HEK293 (cell line): ENCODE measurements at regions not wholly inside any gene's neighbourhood (a gene's known extent, or its start where the extent isn't known, plus 50 kb on each side); places are given as distances from the start of the nearest gene placed in this dataset.

Experiments
- CTCF ChIA-PET: fragments of 350-600 bp; formaldehyde crosslinking; extraction: SDS; loops from one replicate; lab custom pipeline; 2021; ENCODE audit warnings: antibody characterized with exemption; lab: Yijun Ruan, JAX
- POLR2A ChIA-PET: fragments of 300-600 bp; formaldehyde crosslinking; extraction: SDS; loops from one replicate; lab custom pipeline; 2020; ENCODE audit warnings: antibody characterized with exemption, inconsistent platforms; lab: Yijun Ruan, JAX
- H3K27ac ChIP-seq: fragments of 200-500 bp; sonication (Bioruptor generic); 2 replicates; pipeline ENCODE4 v1.5.1; 2014; ENCODE audit warnings: low read depth, low read length, control low read depth, inconsistent platforms; ENCODE audit errors: extremely low read depth
- H3K36me3 ChIP-seq, 2 experiments: fragments of 200-500 bp in 1 of 2; sonication (Bioruptor generic) in 1 of 2; 1 replicate in 1 of 2; 2 replicates in 1 of 2; pipeline ENCODE4 v1.5.1; 2014 to 2017; ENCODE audit warnings: inconsistent platforms in 2 of 2, low read length in 2 of 2; ENCODE audit not compliant: control insufficient read depth in 2 of 2, insufficient read depth in 1 of 2
- H3K4me1 ChIP-seq: fragments of 200-500 bp; sonication (Bioruptor generic); 2 replicates; pipeline ENCODE4 v1.5.1; 2014; ENCODE audit warnings: mild to moderate bottlenecking, low read length, inconsistent platforms; ENCODE audit not compliant: control insufficient read depth, insufficient read depth
- H3K4me3 ChIP-seq: 2 replicates; pipeline ENCODE4 v1.5.1; 2011; ENCODE audit warnings: low read depth, mild to moderate bottlenecking, control low read depth, low read length, moderate library complexity
- H3K9me3 ChIP-seq: fragments of 200-500 bp; sonication (Bioruptor generic); 2 replicates; pipeline ENCODE4 v1.5.1; 2014; ENCODE audit warnings: low read depth, low read length, inconsistent platforms; ENCODE audit not compliant: control insufficient read depth, insufficient read depth
- KLF7 ChIP-seq: fragments of 450-650 bp; formaldehyde crosslinking; IDR thresholded peaks from 2 replicates; pipeline ENCODE4 v1.5.1; 2016; ENCODE audit warnings: missing biosample characterization, missing genetic modification characterization, borderline replicate concordance
- PRDM10 ChIP-seq: fragments of 450-650 bp; formaldehyde crosslinking; IDR thresholded peaks from 2 replicates; pipeline ENCODE4 v1.5.1; 2016; ENCODE audit warnings: missing biosample characterization, missing genetic modification characterization
- PRDM2 ChIP-seq: fragments of 450-650 bp; formaldehyde crosslinking; IDR thresholded peaks from 2 replicates; pipeline ENCODE4 v1.5.1; 2016; ENCODE audit warnings: missing biosample characterization, missing genetic modification characterization, borderline replicate concordance
- YY1 ChIP-seq: fragments of 450-650 bp; formaldehyde crosslinking; IDR thresholded peaks from 2 replicates; pipeline ENCODE4 v1.5.1; 2018; ENCODE audit warnings: missing biosample characterization, missing genetic modification characterization
- ZFP3 ChIP-seq: fragments of 450-650 bp; formaldehyde crosslinking; IDR thresholded peaks from 2 replicates; pipeline ENCODE4 v1.5.1; 2016; ENCODE audit warnings: low read depth, missing biosample characterization, missing genetic modification characterization
- ZNF112 ChIP-seq: fragments of 450-650 bp; formaldehyde crosslinking; IDR thresholded peaks from 2 replicates; pipeline ENCODE4 v1.5.0; 2017; ENCODE audit warnings: missing biosample characterization, missing genetic modification characterization
- ZNF19 ChIP-seq: fragments of 450-650 bp; formaldehyde crosslinking; IDR thresholded peaks from 2 replicates; pipeline ENCODE4; 2016; ENCODE audit warnings: missing biosample characterization, missing genetic modification characterization, low read depth
- ZNF214 ChIP-seq: fragments of 450-650 bp; formaldehyde crosslinking; IDR thresholded peaks from 2 replicates; pipeline ENCODE4 v1.5.1; 2017; ENCODE audit warnings: missing biosample characterization, mild to moderate bottlenecking, missing genetic modification characterization, borderline replicate concordance
- ZNF26 ChIP-seq: fragments of 450-650 bp; formaldehyde crosslinking; IDR thresholded peaks from 2 replicates; pipeline ENCODE4 v1.5.1; 2016; ENCODE audit warnings: missing biosample characterization, missing genetic modification characterization
- ZNF292 ChIP-seq: fragments of 450-650 bp; formaldehyde crosslinking; IDR thresholded peaks from 2 replicates; pipeline ENCODE4 v1.5.1; 2016; ENCODE audit warnings: low read depth, missing biosample characterization, missing genetic modification characterization, borderline replicate concordance
- ZNF426 ChIP-seq: fragments of 450-650 bp; formaldehyde crosslinking; IDR thresholded peaks from 2 replicates; pipeline ENCODE4 v1.5.1; 2017; ENCODE audit warnings: missing biosample characterization, missing genetic modification characterization, mild to moderate bottlenecking, inconsistent platforms, moderate library complexity
- ZNF513 ChIP-seq: fragments of 450-650 bp; IDR thresholded peaks from 2 replicates; pipeline ENCODE4 v1.5.1; 2018; ENCODE audit warnings: missing biosample characterization, missing genetic modification characterization
- ZNF529 ChIP-seq: fragments of 450-650 bp; formaldehyde crosslinking; IDR thresholded peaks from 2 replicates; pipeline ENCODE4 v1.5.1; 2017; ENCODE audit warnings: missing genetic modification characterization, missing biosample characterization; ENCODE audit not compliant: insufficient replicate concordance
- ZNF626 ChIP-seq: fragments of 450-650 bp; sonication (Bioruptor Pico); formaldehyde crosslinking; IDR thresholded peaks from 2 replicates; pipeline ENCODE4 v1.5.1; 2018; ENCODE audit warnings: missing biosample characterization, missing genetic modification characterization, inconsistent platforms
- ZNF776 ChIP-seq: fragments of 450-650 bp; formaldehyde crosslinking; IDR thresholded peaks from 2 replicates; pipeline ENCODE4 v1.5.0; 2017; ENCODE audit warnings: missing biosample characterization, missing genetic modification characterization, borderline replicate concordance
- ZNF785 ChIP-seq: fragments of 450-650 bp; formaldehyde crosslinking; IDR thresholded peaks from 2 replicates; pipeline ENCODE4 v1.5.1; 2016; ENCODE audit warnings: missing biosample characterization, missing genetic modification characterization
- TF ChIP-seq, protein P1 (sequence below): fragments of 450-650 bp; formaldehyde crosslinking; IDR thresholded peaks from 2 replicates; pipeline ENCODE4 v1.5.1; 2016; ENCODE audit warnings: missing biosample characterization, missing genetic modification characterization
- TF ChIP-seq, protein P2 (sequence below): fragments of 450-650 bp; formaldehyde crosslinking; IDR thresholded peaks from 2 replicates; pipeline ENCODE4; 2016; ENCODE audit warnings: missing biosample characterization, missing genetic modification characterization

DNA sequence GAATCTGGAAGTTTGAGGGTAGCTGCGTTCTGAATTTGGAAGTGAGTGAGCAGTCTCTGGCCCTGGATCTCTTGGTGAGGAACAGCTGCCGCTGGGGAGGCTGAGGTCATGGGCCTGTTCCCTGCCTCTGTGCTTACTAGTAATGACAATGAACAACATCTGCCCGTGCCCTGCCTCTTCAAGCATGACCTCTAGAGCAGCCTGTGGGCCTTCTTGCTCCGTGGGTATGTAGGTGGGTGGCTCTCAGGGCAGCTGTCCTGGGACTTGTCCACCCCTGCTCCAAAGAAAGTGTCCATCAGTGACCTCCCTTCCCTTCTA lies 186.2 kb downstream of the CXCL12 start:
- Histone ChIP-seq H3K9me3 (no peaks in the 10 kb centered on the region), H3K36me3 (no peaks in the 10 kb centered on the region)
- CTCF ChIA-PET = interaction anchor here (0.5 kb wide), 1 partner anchor 159 kb away, joined by 3 read pairs; no protein-coding TSS in a partner anchor
- TF ChIP-seq ZNF776 (tag by site-specific recombination) = no peak
- no peak for TF ChIP-seq ZFP3 (tag by site-specific recombination)
- TF ChIP-seq KLF7 = no peak
- no peak for TF ChIP-seq ZNF626 (tag by site-specific recombination)
- TF ChIP-seq, all 188 proteins: peak for 0
- peaks cover 11% of the 10 kb centered on the region for H3K4me1 ChIP-seq
- H3K27ac ChIP-seq = no peak overlapping the region
- POLR2A ChIA-PET = no interaction called here
- H3K4me3 ChIP-seq = no peak overlapping the region

GRCh38 chr10:44198096-44198779 lies 186.7 kb downstream of the CXCL12 start:
- Histone ChIP-seq H3K27ac (no peak overlapping the region), H3K4me3 (no peak overlapping the region), H3K9me3 (no peaks in the 10 kb centered on the region), H3K36me3 (no peaks in the 10 kb centered on the region), H3K4me1 (peaks cover 11% of the 10 kb centered on the region)
- CTCF ChIA-PET = interaction anchor here (0.5 to 1.3 kb wide), 2 partner anchors 11 to 160 kb away, joined by 3 read pairs; no protein-coding TSS in a partner anchor
- POLR2A ChIA-PET = no interaction called here
- TF ChIP-seq ZNF785 (no peak), ZNF529 (tag by site-specific recombination) (no peak), ZNF19 (tag by site-specific recombination) (no peak), ZNF214 (tag by site-specific recombination) (no peak), YY1 (tag by site-specific recombination) (no peak), ZNF513 (tag by site-specific recombination) (no peak), PRDM10 (tag by site-specific recombination) (no peak), ZNF112 (tag by site-specific recombination) (no peak), ZNF26 (no peak), PRDM2 (no peak), ZNF426 (tag by site-specific recombination) (no peak), ZNF292 (no peak)
- TF ChIP-seq, protein P1, sequence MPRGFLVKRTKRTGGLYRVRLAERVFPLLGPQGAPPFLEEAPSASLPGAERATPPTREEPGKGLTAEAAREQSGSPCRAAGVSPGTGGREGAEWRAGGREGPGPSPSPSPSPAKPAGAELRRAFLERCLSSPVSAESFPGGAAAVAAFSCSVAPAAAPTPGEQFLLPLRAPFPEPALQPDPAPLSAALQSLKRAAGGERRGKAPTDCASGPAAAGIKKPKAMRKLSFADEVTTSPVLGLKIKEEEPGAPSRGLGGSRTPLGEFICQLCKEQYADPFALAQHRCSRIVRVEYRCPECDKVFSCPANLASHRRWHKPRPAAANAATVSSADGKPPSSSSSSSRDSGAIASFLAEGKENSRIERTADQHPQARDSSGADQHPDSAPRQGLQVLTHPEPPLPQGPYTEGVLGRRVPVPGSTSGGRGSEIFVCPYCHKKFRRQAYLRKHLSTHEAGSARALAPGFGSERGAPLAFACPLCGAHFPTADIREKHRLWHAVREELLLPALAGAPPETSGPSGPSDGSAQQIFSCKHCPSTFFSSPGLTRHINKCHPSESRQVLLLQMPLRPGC (tag by site-specific recombination) = no peak
- TF ChIP-seq, protein P2, sequence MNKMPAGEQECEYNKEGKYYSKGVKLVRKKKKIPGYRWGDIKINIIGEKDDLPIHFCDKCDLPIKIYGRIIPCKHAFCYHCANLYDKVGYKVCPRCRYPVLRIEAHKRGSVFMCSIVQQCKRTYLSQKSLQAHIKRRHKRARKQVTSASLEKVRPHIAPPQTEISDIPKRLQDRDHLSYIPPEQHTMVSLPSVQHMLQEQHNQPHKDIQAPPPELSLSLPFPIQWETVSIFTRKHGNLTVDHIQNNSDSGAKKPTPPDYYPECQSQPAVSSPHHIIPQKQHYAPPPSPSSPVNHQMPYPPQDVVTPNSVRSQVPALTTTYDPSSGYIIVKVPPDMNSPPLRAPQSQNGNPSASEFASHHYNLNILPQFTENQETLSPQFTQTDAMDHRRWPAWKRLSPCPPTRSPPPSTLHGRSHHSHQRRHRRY (tag by site-specific recombination) = no peak
